ELF-1 (cell line): ENCODE measurements at regions not wholly inside any gene's neighbourhood (a gene's known extent, or its start where the extent isn't known, plus 50 kb on each side); places are given as distances from the start of the nearest gene placed in this dataset.
A peak's percentile ranks its signal among the peaks of the same experiment; 100 is the strongest.

Source experiments
- DNase-seq: peaks from one replicate; pipeline ENCODE4 v3.0.0-alpha.2; 2016; ENCODE audit warnings: low read depth, low spot score

DNA sequence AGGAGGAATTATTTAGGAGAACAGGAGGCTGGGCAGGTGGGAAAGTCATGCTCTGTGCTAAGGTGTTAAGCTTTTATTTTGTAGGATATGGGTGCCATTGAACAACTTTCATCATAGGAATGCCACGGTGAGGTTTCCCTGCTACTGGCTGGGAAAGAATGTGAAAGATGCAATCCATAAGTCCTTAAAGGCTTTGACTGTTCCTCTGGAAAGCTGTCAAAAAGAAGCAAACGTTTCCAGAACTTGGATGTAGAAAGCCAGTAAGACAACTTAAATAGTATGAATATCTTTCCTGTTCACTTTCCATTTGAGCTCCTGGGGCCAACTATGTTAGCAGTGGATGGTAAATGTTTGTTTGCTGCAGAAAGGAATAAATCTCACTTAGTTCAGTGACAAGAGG is 574.4 kb downstream of the RNF144B start:
- no peak for DNase-seq

DNA sequence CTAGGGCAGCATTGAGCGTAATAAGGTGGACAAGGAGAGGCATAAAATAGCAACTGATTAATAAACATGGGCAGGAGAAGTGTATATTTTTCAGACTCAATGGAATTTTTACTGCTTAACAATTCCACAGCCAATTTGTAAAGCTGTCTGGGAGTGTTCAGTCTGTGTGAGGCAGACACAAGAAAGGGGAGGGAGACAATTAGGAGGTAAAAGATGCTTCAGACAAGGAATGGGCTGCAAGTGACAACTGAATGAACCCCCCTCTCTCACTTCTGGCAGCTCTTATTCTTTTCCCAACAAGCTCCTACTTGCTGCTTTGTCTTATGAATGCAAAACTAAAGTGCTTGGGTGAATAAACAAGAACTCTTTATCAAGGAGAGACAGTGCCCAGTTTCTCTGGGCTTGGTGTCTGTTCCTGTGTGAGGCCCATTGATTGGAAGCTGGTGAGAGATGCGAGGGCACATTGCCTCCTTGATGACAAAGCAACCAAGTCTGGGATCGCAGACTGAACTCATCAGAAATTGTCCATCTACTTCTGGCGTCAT is 575.3 kb downstream of the RNF144B start:
- no peak for DNase-seq

DNA sequence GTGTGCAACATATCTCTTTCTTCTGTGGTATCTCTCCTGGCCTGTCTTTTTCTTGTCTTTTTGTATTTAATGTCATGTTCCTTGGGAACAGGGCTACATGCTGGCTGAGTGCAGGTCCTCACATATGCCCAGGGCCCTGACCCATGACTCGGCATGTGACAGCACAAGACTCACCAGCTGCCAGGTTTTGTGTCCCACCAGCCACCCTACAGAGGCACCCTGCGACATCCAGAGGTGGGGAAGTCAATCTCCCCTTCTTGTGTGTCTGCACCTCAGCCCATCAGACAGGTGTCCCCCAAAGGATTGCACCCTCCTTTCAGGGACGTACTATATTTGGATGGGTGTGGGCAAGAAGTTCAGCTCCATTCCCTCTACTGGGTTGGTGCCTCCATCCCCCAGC is 576.3 kb downstream of the RNF144B start:
- no peak for DNase-seq

GRCh38 chr6:18973251-18973650 is 586.1 kb downstream of the RNF144B start:
- no peak for DNase-seq

GRCh38 chr6:18976091-18976490 is 588.9 kb downstream of the RNF144B start:
- DNase-seq = no peak

- no peak for DNase-seq
Observed at GRCh38 chr6:18976966-18977365, 589.8 kb downstream of the RNF144B start.

- DNase-seq = no peak
Observed at GRCh38 chr6:18978337-18979128, 591.4 kb downstream of the RNF144B start.

GRCh38 chr6:18985061-18985460 is 597.9 kb downstream of the RNF144B start:
- DNase-seq = no peak

DNA sequence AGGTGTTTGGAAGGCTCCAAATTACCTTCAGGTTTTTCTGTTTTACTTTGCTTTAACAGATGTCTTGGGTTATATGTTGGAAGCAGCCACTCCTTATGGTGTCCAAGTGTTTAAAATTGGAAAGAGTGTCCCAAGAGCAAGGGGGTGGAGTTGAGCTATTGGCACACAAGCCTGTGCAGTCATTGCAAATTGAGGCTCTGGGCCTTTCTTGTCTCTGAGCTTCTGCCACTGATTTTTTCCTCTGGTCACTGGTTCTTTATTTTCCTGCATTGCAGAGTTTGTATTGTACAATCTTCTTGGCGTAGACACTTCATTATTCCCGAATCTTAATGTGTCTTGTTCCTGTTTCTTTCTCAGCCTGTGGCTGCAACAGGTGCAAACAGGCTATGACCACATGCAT is 598.8 kb downstream of the RNF144B start:
- no peak for DNase-seq

DNA sequence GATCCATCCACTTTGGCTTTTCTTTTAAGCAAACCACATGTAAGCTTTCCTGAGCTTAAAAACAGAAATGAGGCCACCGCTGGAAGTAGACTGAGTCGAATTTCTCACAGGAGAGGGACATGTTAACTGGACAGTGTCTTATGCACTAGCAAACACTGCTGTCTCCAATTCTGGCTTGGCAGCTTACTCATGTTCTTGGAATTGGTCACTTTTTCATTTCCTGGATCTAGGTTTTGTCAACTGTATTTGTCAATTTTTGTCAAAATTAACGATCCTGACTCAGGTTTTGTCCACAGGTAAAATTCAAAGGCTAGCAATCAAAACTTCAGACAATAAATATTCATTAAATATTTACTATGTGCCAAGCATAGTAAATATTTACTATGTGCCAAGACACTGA is 601.5 kb downstream of the RNF144B start:
- DNase-seq = no peak

DNA sequence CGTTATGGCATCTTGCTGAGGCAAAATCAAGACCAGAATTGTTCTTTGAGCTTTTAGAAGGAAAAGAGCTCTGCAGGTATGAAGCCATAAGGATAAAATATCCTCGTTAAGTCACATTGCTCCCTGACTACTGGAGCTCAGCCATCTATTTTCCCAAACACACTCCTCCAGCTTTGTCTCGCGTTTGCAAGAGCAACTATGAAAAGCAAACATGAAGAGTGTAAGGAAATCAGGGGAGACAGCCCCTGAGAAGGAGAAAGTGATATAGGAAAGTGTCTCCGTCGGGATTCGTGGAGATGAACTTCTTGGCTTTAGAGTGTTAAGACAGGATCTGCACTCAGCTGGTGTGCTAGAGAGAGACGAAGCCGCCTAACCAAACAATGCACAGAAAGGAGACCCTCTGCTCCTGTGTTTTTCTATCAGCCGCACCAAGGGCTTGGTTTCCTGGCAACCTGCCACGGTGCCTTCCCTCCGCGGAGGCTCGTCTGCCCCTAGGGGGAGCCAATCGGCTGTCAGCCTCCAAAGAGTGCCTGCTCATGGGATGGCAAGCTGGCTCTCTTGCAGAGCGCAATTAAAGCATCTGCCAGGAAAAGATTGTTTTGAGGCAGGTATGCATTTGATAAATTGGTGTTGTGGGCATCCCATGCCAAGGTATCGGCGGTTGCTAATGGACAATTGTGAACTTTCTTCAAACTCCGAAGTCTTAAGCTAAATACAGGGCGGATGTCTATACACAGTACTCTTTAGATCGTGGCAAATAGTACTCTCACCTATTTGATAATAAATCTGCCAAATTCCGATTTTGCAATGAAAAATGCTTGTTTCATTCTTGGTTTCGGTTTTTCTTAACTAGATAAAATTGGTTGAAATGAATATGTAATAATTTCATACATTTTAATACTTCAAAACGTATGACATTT is 603.2 kb downstream of the RNF144B start:
- DNase-seq = peak; percentile 85

GRCh38 chr6:18997375-18997826 is 610.3 kb downstream of the RNF144B start:
- DNase-seq = peak; percentile 27

GRCh38 chr6:19002976-19003560 is 615.9 kb downstream of the RNF144B start:
- DNase-seq = no peak

GRCh38 chr6:19004176-19004575 is 617.0 kb downstream of the RNF144B start:
- no peak for DNase-seq

DNA sequence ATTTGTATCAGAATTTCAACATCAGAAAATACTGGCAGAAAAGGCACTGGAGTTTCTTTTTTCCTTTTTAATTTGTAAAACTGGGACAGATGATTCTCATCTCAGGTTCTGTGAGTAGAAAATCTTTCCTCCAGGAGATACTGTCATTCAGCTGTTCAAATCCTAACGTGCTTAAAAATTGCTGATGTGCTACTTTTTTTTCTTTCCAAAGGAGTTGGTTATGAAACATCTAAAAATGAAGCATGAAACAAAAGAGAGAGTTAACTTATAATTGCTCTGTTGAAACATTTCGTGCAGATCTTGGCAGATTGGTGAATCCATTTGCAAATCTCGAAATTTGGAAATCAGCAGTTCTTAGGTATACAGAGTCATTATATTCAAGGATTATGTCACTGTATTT is 622.6 kb downstream of the RNF144B start:
- DNase-seq = no peak

GRCh38 chr6:19013026-19013705 is 626.0 kb downstream of the RNF144B start:
- DNase-seq = no peak

GRCh38 chr6:19024737-19025136 is 637.6 kb downstream of the RNF144B start:
- DNase-seq = peak; percentile 63

- no peak for DNase-seq
Observed at GRCh38 chr6:19028201-19028600, 641.1 kb downstream of the RNF144B start.

- DNase-seq = no peak
Observed at GRCh38 chr6:19032591-19033295, 645.6 kb downstream of the RNF144B start.

DNA sequence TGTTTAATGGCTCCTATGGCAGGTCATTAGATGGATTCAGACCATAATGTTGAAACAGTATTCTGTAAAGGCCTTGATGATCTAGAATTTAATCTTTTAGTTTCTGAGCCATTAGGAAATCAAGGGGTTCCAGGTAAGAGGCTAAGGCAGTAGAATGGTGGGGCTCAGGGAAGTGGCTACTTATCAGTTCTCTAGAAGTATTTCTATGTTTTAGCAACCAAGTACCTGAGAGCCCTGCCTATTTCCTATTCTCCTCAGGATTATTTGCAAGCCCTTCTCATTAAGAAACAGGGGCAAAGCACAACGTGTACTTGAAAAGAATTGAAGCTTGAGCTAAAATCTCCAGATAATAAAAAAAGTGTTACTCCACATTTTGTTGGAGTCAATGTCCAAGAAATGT is 646.5 kb downstream of the RNF144B start:
- no peak for DNase-seq

DNA sequence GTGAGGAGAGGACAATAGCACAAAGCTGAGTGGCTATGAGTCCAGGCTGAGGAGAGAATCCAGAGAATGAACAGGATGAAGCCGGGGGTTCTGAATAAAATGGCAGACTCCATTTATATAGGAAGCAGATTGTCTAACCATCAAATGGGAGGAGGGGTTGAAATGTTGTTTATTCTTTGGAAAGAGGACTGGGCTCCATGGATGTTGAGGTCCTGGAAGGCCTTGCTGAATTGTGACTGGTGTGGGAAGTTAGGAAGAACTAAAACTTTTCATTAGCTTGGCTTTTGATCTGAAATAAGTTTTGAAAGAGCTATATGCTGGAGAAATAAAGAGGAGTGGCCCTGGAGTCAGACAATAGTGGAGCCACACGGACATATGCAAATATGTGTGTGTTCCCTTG is 647.8 kb downstream of the RNF144B start:
- DNase-seq = no peak
